ENCODE measurements at regions not wholly inside any gene's neighbourhood (a gene's known extent, or its start where the extent isn't known, plus 50 kb on each side); places are given as distances from the start of the nearest gene placed in this dataset.

- TF ChIP-seq SIN3A (IDR thresholded peaks at IDR 0.05; ENCODE audit: borderline replicate concordance, insufficient read depth, low read length) = no peak
- no peak for TF ChIP-seq FOXP2 (optimal IDR thresholded peaks at IDR 0.05; ENCODE audit: borderline replicate concordance, extremely low read depth, extremely low read length, insufficient read depth)
- TF ChIP-seq REST (IDR thresholded peaks at IDR 0.05; ENCODE audit: insufficient read depth in 1 of 2, low read depth in 2 of 2, low read length in 2 of 2) = no peak
- no peak for TF ChIP-seq TAF1 (IDR thresholded peaks at IDR 0.05; ENCODE audit: borderline replicate concordance, insufficient read depth, low read length)
- no peak for TF ChIP-seq POLR2AphosphoS5 (IDR thresholded peaks at IDR 0.05; ENCODE audit: low read depth, low read length)
These were observed 307.9 kb upstream of the MON1B start for GRCh38 chr16:76883076-76883475.

- TF ChIP-seq REST (IDR thresholded peaks at IDR 0.05; ENCODE audit: insufficient read depth in 1 of 2, low read depth in 2 of 2, low read length in 2 of 2) = no peak
- TF ChIP-seq TAF1 (IDR thresholded peaks at IDR 0.05; ENCODE audit: borderline replicate concordance, insufficient read depth, low read length) = no peak
These were observed 305.0 kb upstream of the MON1B start for GRCh38 chr16:76885776-76886537.

- TF ChIP-seq SIN3A (IDR thresholded peaks at IDR 0.05; ENCODE audit: borderline replicate concordance, insufficient read depth, low read length) (no peak), TAF1 (IDR thresholded peaks at IDR 0.05; ENCODE audit: borderline replicate concordance, insufficient read depth, low read length) (no peak), POLR2AphosphoS5 (IDR thresholded peaks at IDR 0.05; ENCODE audit: low read depth, low read length) (no peak), REST (IDR thresholded peaks at IDR 0.05; ENCODE audit: insufficient read depth in 1 of 2, low read depth in 2 of 2, low read length in 2 of 2) (no peak), FOXP2 (optimal IDR thresholded peaks at IDR 0.05; ENCODE audit: borderline replicate concordance, extremely low read depth, extremely low read length, insufficient read depth) (no peak)
These were observed 293.2 kb upstream of the MON1B start for GRCh38 chr16:76897816-76898215.

- TF ChIP-seq TAF1 (IDR thresholded peaks at IDR 0.05; ENCODE audit: borderline replicate concordance, insufficient read depth, low read length) (no peak), FOXP2 (optimal IDR thresholded peaks at IDR 0.05; ENCODE audit: borderline replicate concordance, extremely low read depth, extremely low read length, insufficient read depth) (no peak), SIN3A (IDR thresholded peaks at IDR 0.05; ENCODE audit: borderline replicate concordance, insufficient read depth, low read length) (no peak), REST (IDR thresholded peaks at IDR 0.05; ENCODE audit: insufficient read depth in 1 of 2, low read depth in 2 of 2, low read length in 2 of 2) (no peak), POLR2AphosphoS5 (IDR thresholded peaks at IDR 0.05; ENCODE audit: low read depth, low read length) (no peak)
These were observed 291.2 kb upstream of the MON1B start for GRCh38 chr16:76899767-76900166.
